Muscle layer of duodenum (tissue), 2 donors: ENCODE measurements at regions not wholly inside any gene's neighbourhood (a gene's known extent, or its start where the extent isn't known, plus 50 kb on each side); places are given as distances from the start of the nearest gene placed in this dataset.

Experiments
- H3K27ac ChIP-seq: one replicate; pipeline ENCODE4 v1.7.0; 2013; ENCODE audit warnings: mild to moderate bottlenecking, low read length
- H3K27me3 ChIP-seq: one replicate; pipeline ENCODE4 v1.7.0; 2013; ENCODE audit warnings: low read depth, mild to moderate bottlenecking, control low read depth, low read length
- H3K36me3 ChIP-seq, 2 donors: one replicate each; pipeline ENCODE4 v1.7.0; 2013; ENCODE audit warnings: low read length in 2 of 2, control low read depth in 1 of 2, mild to moderate bottlenecking in 1 of 2; ENCODE audit not compliant: insufficient read depth in 2 of 2, control insufficient read depth in 1 of 2
- H3K4me1 ChIP-seq, 2 donors: one replicate each; pipeline ENCODE4 v1.7.0; 2013; ENCODE audit warnings: low read length in 2 of 2, mild to moderate bottlenecking in 2 of 2, control low read depth in 1 of 2, moderate library complexity in 1 of 2; ENCODE audit not compliant: insufficient read depth in 2 of 2, control insufficient read depth in 1 of 2
- H3K4me3 ChIP-seq, 2 donors: one replicate each; pipeline ENCODE4 v1.7.0; 2013; ENCODE audit warnings: low read length in 2 of 2, low read depth in 1 of 2, mild to moderate bottlenecking in 1 of 2
- H3K9me3 ChIP-seq, 2 donors: one replicate each; pipeline ENCODE4 v1.7.0; 2013; ENCODE audit warnings: low read length in 2 of 2, control low read depth in 1 of 2, mild to moderate bottlenecking in 1 of 2; ENCODE audit not compliant: control insufficient read depth in 1 of 2
- donor health status: healthy.

- no peak overlapping the region for H3K4me3 ChIP-seq
- no peak overlapping the region for H3K27ac ChIP-seq
- H3K4me1 ChIP-seq = no peaks in the 10 kb centered on the region
- H3K36me3 ChIP-seq = no peaks in the 10 kb centered on the region
- H3K9me3 ChIP-seq = peaks cover 0 to 10% of the 10 kb centered on the region in 2 donors
- no peaks in the 10 kb centered on the region for H3K27me3 ChIP-seq
Measured at GRCh38 chr6:163634211-163635171, 220.0 kb downstream of the QKI start.

DNA sequence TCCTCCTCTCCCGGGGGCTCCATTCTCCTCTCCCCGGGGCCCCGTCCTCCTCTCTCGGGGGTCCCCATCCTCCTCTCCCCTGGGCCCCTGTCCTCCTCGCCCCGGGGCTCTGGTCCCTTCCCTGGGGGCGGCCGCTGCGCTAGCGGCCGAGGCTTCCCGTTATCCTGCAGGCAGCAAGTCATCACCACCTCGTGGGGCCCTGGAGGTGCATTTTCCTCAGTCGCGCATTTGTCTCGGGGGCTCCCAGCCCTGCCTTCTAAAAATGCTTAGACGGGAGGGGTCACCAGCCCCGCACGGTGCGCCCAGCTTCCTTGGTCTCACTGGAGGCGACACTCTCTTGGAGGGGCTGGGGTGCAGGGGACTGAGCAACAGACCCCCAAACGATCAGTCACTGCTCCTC lies 216.5 kb downstream of the QKI start:
- Histone ChIP-seq H3K4me1 (no peaks in the 10 kb centered on the region), H3K36me3 (no peaks in the 10 kb centered on the region), H3K9me3 (peaks cover 0 to 16% of the 10 kb centered on the region in 2 donors), H3K4me3 (no peak overlapping the region), H3K27me3 (no peaks in the 10 kb centered on the region), H3K27ac (no peak overlapping the region)

DNA sequence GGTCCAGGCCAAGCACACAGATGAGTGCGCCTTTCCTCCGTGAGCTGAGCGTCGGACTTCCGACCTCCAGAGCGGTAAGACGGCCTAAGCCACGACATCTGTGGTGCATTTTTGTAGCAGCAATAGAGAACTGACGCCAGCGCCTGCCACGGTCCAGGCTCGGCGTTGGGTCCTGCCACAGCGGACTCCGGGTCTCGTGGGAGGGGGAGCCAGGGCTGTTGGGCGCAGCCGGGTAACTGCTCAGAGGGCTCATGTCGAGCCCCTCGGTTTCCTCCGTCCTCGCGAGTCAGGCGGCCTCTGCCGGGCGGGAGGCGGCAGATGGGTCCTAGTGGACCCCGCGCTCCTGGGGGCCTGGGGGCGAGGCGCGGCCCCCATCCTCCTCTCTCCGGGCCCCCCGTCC lies 216.1 kb downstream of the QKI start:
- Histone ChIP-seq H3K27me3 (no peaks in the 10 kb centered on the region), H3K27ac (no peak overlapping the region), H3K4me3 (no peak overlapping the region), H3K36me3 (no peaks in the 10 kb centered on the region), H3K9me3 (peaks cover 0 to 16% of the 10 kb centered on the region in 2 donors), H3K4me1 (no peaks in the 10 kb centered on the region)

GRCh38 chr6:163630096-163630495 lies 215.6 kb downstream of the QKI start:
- Histone ChIP-seq H3K4me3 (no peak overlapping the region), H3K36me3 (no peaks in the 10 kb centered on the region), H3K9me3 (peaks cover 0 to 16% of the 10 kb centered on the region in 2 donors), H3K4me1 (no peaks in the 10 kb centered on the region), H3K27ac (no peak overlapping the region), H3K27me3 (no peaks in the 10 kb centered on the region)
